Parathyroid adenoma (tissue), 2 donors: ENCODE measurements at regions not wholly inside any gene's neighbourhood (a gene's known extent, or its start where the extent isn't known, plus 50 kb on each side); places are given as distances from the start of the nearest gene placed in this dataset.

Source experiments
- H2AFZ ChIP-seq: fragments of 300-600 bp; sonication (generic); one replicate; pipeline ENCODE4 v1.7.0; 2017; ENCODE audit warnings: antibody characterized with exemption, mild to moderate bottlenecking
- H3K27ac ChIP-seq: fragments of 300-600 bp; sonication (generic); one replicate; pipeline ENCODE4 v1.7.0; 2017
- H3K27me3 ChIP-seq: fragments of 300-600 bp; sonication (generic); one replicate; pipeline ENCODE4 v1.7.0; 2017; ENCODE audit warnings: low read length; ENCODE audit not compliant: control insufficient read depth, insufficient read depth
- H3K36me3 ChIP-seq: fragments of 300-600 bp; sonication (generic); one replicate; pipeline ENCODE4 v1.7.0; 2017; ENCODE audit warnings: low read length; ENCODE audit not compliant: control insufficient read depth, insufficient read depth
- H3K4me1 ChIP-seq: fragments of 300-600 bp; sonication (generic); one replicate; pipeline ENCODE4 v1.7.0; 2017; ENCODE audit warnings: control low read depth
- H3K4me2 ChIP-seq: fragments of 300-600 bp; sonication (generic); one replicate; pipeline ENCODE4 v1.7.0; 2017; ENCODE audit warnings: low read length
- H3K4me3 ChIP-seq: fragments of 300-600 bp; sonication (generic); one replicate; pipeline ENCODE4 v1.7.0; 2017; ENCODE audit warnings: low read depth, low read length
- H3K79me2 ChIP-seq: fragments of 300-600 bp; sonication (generic); one replicate; pipeline ENCODE4 v1.7.0; 2017; ENCODE audit warnings: control low read depth
- H3K9ac ChIP-seq: fragments of 300-600 bp; sonication (generic); one replicate; pipeline ENCODE4 v1.7.0; 2017; ENCODE audit warnings: mild to moderate bottlenecking
- H3K9me3 ChIP-seq: fragments of 300-600 bp; sonication (generic); one replicate; pipeline ENCODE4 v1.7.0; 2017; ENCODE audit warnings: low read length; ENCODE audit not compliant: control insufficient read depth
- CTCF ChIP-seq: fragments of 300-600 bp; sonication (generic); IDR thresholded peaks from one replicate; pipeline ENCODE4 v1.7.0; 2017; ENCODE audit warnings: antibody characterized with exemption, mild to moderate bottlenecking
- donor health status: primary hyperparathyroidism.

- no peaks in the 10 kb centered on the region for H3K79me2 ChIP-seq
- no peaks in the 10 kb centered on the region for H3K4me1 ChIP-seq
- peak overlapping the region; percentile 99 for H3K4me2 ChIP-seq
- peak overlapping the region; percentile 90 for H3K4me3 ChIP-seq
- H3K9ac ChIP-seq = no peak overlapping the region
- peak overlapping the region; percentile 83 for H2AFZ ChIP-seq
- peak overlapping the region; percentile 97 for H3K27ac ChIP-seq
- no peaks in the 10 kb centered on the region for H3K36me3 ChIP-seq
- no peaks in the 10 kb centered on the region for H3K27me3 ChIP-seq
- no peaks in the 10 kb centered on the region for H3K9me3 ChIP-seq
- TF ChIP-seq CTCF = peak; percentile 6
These were observed 72.8 kb upstream of the ZNF722 start for GRCh38 chr7:63925626-63926460.

- Histone ChIP-seq H3K4me1 (no peaks in the 10 kb centered on the region), H3K4me3 (peak overlapping the region; percentile 90), H3K27ac (peak overlapping the region; percentile 97), H3K27me3 (no peaks in the 10 kb centered on the region), H3K9me3 (no peaks in the 10 kb centered on the region), H2AFZ (peak overlapping the region; percentile 83), H3K9ac (no peak overlapping the region), H3K4me2 (peak overlapping the region; percentile 99), H3K79me2 (no peaks in the 10 kb centered on the region), H3K36me3 (no peaks in the 10 kb centered on the region)
- no peak for TF ChIP-seq CTCF
These were observed 71.4 kb upstream of the ZNF722 start for GRCh38 chr7:63927261-63927660.

- Histone ChIP-seq H3K79me2 (no peaks in the 10 kb centered on the region), H3K4me3 (no peak overlapping the region), H3K9me3 (no peaks in the 10 kb centered on the region), H3K36me3 (no peaks in the 10 kb centered on the region), H3K4me1 (no peaks in the 10 kb centered on the region), H3K27me3 (no peaks in the 10 kb centered on the region), H3K9ac (no peak overlapping the region), H3K4me2 (no peak overlapping the region), H3K27ac (no peak overlapping the region), H2AFZ (no peak overlapping the region)
- no peak for TF ChIP-seq CTCF
These were observed 67.5 kb upstream of the ZNF722 start for GRCh38 chr7:63931057-63931600.

GRCh38 chr7:63931985-63932577 lies 66.6 kb upstream of the ZNF722 start:
- H3K9me3 ChIP-seq = no peaks in the 10 kb centered on the region
- H3K27me3 ChIP-seq = no peaks in the 10 kb centered on the region
- TF ChIP-seq CTCF = no peak
- no peaks in the 10 kb centered on the region for H3K36me3 ChIP-seq
- no peak overlapping the region for H2AFZ ChIP-seq
- no peak overlapping the region for H3K4me2 ChIP-seq
- no peaks in the 10 kb centered on the region for H3K4me1 ChIP-seq
- no peaks in the 10 kb centered on the region for H3K79me2 ChIP-seq
- no peak overlapping the region for H3K9ac ChIP-seq
- H3K4me3 ChIP-seq = no peak overlapping the region
- no peak overlapping the region for H3K27ac ChIP-seq
